ENCODE measurements at regions not wholly inside any gene's neighbourhood (a gene's known extent, or its start where the extent isn't known, plus 50 kb on each side); places are given as distances from the start of the nearest gene placed in this dataset.

DNA sequence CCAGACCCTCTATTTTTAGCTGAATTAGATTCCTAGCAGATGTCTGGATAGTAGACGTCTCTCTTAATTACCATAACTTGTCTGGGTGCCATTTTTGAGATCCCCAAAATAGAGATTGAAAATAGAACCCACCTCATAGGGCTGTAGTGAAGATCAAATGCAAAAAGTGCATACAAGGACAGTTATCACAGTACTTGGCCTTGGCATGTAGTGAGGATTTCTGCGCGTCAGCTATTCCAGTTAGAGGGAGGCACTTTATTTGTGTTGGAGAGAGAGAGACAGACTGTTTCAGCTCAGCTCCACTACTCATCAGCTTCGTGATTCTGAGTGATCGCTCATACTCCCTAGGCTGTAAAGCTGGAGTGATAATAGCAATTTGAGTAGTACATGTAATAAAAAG, 59.6 kb upstream of the CDH13 start:
- WGBS, 2 donors: 71 to 80% methylated on average over 5 of the region's 5 CpGs
- DNase-seq (ENCODE audit: low spot score in 2 of 2): no peak
- intact Hi-C loops (cut with DNase I; ENCODE audit: low total_unique reads): no loop called here

DNA sequence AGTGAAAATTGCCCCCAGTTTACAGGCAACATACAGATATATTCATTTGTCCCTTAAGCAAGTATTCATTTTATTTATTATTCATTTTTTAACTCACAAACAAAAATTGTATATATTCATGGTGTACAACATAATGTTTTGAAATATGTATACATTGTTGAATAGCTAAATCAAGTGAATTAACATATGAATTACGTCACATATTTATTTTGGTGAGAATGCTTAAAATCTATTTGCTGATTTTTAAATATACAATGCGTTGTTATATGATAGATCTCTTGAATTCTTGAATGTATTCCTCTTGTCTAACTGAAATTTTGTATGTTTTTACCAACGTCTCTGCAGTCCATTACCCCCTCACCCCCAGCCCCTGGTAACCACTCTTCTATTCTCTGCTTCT, 63.4 kb upstream of the CDH13 start:
- 89 to 90% methylated on average over 3 of the region's 3 CpGs for WGBS, 2 donors
- no peak for DNase-seq (ENCODE audit: low spot score in 2 of 2)
- intact Hi-C loops (cut with DNase I; ENCODE audit: low total_unique reads): no loop called here
- no peak overlapping the region for H3K4me3 ChIP-seq (ENCODE audit: low read depth, poor library complexity, severe bottlenecking)
- no peak for TF ChIP-seq POLR2A (IDR thresholded peaks at IDR 0.05)
- TF ChIP-seq, protein P1, sequence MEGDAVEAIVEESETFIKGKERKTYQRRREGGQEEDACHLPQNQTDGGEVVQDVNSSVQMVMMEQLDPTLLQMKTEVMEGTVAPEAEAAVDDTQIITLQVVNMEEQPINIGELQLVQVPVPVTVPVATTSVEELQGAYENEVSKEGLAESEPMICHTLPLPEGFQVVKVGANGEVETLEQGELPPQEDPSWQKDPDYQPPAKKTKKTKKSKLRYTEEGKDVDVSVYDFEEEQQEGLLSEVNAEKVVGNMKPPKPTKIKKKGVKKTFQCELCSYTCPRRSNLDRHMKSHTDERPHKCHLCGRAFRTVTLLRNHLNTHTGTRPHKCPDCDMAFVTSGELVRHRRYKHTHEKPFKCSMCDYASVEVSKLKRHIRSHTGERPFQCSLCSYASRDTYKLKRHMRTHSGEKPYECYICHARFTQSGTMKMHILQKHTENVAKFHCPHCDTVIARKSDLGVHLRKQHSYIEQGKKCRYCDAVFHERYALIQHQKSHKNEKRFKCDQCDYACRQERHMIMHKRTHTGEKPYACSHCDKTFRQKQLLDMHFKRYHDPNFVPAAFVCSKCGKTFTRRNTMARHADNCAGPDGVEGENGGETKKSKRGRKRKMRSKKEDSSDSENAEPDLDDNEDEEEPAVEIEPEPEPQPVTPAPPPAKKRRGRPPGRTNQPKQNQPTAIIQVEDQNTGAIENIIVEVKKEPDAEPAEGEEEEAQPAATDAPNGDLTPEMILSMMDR (IDR thresholded peaks at IDR 0.05): no peak

More for the DNA sequence above, 59.6 kb upstream of the CDH13 start:
- no peak overlapping the region for H3K4me3 ChIP-seq (ENCODE audit: low read depth, poor library complexity, severe bottlenecking)
- TF ChIP-seq, protein P1 (IDR thresholded peaks at IDR 0.05): no peak
- no peak for TF ChIP-seq POLR2A (IDR thresholded peaks at IDR 0.05)

DNA sequence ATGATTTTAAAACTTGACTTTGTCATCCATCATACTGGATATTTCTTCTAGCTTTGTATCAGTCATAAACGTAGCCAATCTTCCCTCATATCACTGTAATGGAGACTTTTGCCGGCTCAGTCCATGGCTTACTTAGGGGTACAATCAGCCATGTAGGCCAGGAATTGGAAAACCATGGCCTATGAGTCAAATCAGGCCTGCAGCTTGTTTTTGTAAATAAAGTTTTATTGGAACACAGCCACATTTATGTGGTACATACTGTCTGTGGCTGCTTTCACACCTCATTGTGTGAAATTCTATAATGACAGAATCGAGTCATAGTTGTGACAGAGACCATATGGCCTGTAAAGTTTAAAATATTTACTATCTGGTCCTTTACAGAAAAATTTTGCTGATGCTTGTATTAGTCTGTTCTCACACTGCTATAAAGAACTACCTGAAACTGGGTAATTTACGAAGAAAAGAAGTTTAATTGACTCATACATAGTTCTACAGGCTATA, 64.5 kb upstream of the CDH13 start:
- intact Hi-C loops (cut with DNase I; ENCODE audit: low total_unique reads): no loop called here
- H3K4me3 ChIP-seq (ENCODE audit: low read depth, poor library complexity, severe bottlenecking): no peak overlapping the region
- TF ChIP-seq, protein P1 (IDR thresholded peaks at IDR 0.05): no peak
- TF ChIP-seq POLR2A (IDR thresholded peaks at IDR 0.05): no peak
- WGBS, 2 donors: 84 to 90% methylated on average over 4 of the region's 4 CpGs
- DNase-seq (ENCODE audit: low spot score in 2 of 2): no peak

DNA sequence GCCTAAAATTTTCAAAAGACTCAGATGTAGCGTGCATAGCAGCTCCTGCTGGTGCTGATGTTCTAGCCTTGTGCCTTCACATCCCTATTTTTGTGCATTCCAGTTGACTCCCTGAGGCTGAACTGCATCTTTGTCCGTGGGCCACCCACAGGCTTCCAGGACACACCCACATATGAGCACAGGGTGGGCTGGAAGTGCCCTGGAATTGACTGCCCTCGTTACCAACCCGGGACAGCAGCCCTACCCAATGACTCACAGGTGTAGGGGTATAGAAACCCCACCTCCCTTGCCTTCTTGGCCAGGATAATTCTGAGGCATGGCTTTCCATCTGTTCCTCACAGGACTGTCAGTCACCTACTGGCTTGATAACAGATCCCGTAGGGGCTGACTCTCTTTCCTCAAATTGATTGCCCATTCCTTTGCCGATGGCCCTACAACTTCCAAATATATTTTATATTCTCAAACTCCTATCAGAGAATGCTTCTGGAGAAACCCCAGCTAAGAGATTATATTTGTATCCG, 65.9 kb upstream of the CDH13 start:
- H3K4me3 ChIP-seq (ENCODE audit: low read depth, poor library complexity, severe bottlenecking): no peak overlapping the region
- 59 to 65% methylated on average over 7 of the region's 7 CpGs for WGBS, 2 donors
- no peak for TF ChIP-seq POLR2A (IDR thresholded peaks at IDR 0.05)
- TF ChIP-seq, protein P1 (IDR thresholded peaks at IDR 0.05): no peak
- DNase-seq (ENCODE audit: low spot score in 2 of 2): no peak
- intact Hi-C loops (cut with DNase I; ENCODE audit: low total_unique reads): no loop called here

DNA sequence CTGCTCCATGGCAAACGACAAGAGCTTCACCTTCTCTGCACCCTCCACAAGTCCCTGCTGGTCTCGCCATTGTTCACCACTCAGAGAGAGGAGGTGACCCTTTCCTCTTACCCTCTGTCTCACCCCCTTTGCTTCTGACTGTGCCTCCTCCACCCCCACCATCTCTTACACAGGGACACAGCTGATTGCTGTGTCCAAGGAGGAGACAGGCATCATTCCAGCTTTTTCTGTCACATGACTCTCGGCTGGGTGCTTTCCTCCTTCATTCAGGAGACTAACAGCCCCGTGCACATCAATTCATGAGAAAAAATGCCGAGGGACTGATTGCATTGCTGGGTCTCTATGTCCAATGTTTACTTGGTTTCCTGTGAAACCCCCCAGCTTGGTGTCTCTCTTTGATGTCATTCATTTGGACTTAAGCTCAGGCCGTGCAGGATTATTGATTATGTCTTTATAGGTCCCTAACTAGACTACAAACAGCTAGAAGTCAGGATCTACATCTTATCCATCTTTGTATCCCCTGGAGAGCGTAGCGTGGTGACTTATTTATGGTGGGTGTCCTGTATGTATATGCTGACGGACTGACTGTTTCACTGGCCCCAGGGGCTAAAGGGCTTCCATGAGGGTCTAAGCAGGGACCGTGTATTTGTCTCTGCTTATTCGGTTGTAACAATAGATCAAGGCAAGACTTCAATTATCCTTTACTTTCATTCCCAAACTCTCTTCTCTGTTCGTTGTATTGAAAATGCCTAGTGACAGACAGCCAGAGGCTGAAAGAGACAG, 82.2 kb upstream of the CDH13 start:
- DNase-seq (ENCODE audit: low spot score in 2 of 2): no peak
- no peak for TF ChIP-seq POLR2A (IDR thresholded peaks at IDR 0.05)
- TF ChIP-seq, protein P1 (IDR thresholded peaks at IDR 0.05): no peak

More for the DNA sequence above, 82.2 kb upstream of the CDH13 start:
- 59 to 61% methylated on average over 12 of the region's 12 CpGs for whole genome bisulfite sequencing, 2 donors
- intact Hi-C loops (cut with DNase I; ENCODE audit: low total_unique reads): no loop called here
- no peak overlapping the region for H3K4me3 ChIP-seq (ENCODE audit: low read depth, poor library complexity, severe bottlenecking)

Data from lower leg skin (tissue), 4 donors.